ENCODE measurements at regions not wholly inside any gene's neighbourhood (a gene's known extent, or its start where the extent isn't known, plus 50 kb on each side); places are given as distances from the start of the nearest gene placed in this dataset.
"Not testable (repeated sequence)": the region's sequence is repeated elsewhere in the genome, so short reads cannot be mapped to it uniquely, and the experiment has no call there.

DNA sequence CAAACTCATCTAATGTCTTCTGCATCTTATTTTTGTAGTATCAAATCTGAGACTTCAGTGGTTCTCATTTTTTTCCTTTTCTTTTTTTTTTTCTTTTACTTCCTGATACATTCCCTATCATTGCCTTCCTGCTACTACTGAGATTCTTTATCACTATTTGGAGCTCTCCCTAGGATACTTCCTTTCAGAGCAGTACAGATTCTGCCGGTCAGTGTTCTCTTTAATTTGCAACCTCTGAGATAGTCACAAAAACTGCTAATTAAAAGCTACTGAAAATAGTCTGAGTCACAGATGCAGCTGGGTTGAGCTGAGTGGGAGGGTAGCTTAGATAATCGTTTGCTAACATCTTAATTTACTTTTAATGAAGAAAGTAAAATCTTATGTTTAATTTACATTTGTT, 1279.7 kb downstream of the ARAP2 start:
- no peak for DNase-seq
- H3K9me3 ChIP-seq = no peaks in the 10 kb centered on the region
- H3K27me3 ChIP-seq = no peaks in the 10 kb centered on the region
- no peaks in the 10 kb centered on the region for H3K36me3 ChIP-seq
- no peak overlapping the region for H3K4me3 ChIP-seq
- H3K4me1 ChIP-seq = no peaks in the 10 kb centered on the region
- TF ChIP-seq EP300 (IDR thresholded peaks at IDR 0.05) (no peak), POLR2AphosphoS5 (IDR thresholded peaks at IDR 0.05) (no peak), POLR2A (IDR thresholded peaks at IDR 0.05) (no peak), CTCF (IDR thresholded peaks at IDR 0.05) (no peak)
- no peak overlapping the region for H3K27ac ChIP-seq
- ATAC-seq (ENCODE audit: low FRiP score in 2 of 2) = no peak
- 38 to 52% methylated on average over 2 of the region's 2 CpGs for WGBS, 2 donors

DNA sequence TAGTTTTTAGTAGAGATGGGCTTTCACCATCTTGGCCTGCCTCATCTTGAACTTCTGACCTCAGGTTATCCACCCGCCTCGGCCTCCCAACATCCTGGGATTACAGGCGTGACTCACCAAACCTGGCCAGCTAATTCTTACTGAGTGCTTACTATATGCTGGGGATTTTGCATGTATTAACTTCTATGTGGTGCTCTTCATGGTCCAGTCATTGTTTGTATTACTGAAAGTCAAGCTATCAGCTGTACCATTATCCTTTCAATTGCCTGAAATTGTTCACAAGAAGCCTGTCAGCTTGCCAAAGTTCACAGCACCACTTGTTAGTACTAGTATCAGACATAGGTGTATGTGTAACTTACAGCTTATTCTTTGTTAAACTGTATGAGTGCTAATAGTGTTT, 1272.1 kb downstream of the ARAP2 start:
- ATAC-seq (ENCODE audit: low FRiP score in 2 of 2) = no peak
- H3K4me3 ChIP-seq = no peak overlapping the region
- H3K4me1 ChIP-seq = no peaks in the 10 kb centered on the region
- no peaks in the 10 kb centered on the region for H3K27me3 ChIP-seq
- H3K36me3 ChIP-seq = no peaks in the 10 kb centered on the region
- TF ChIP-seq EP300 (IDR thresholded peaks at IDR 0.05) = no peak
- no peak for TF ChIP-seq CTCF (IDR thresholded peaks at IDR 0.05)
- no peak for TF ChIP-seq POLR2A (IDR thresholded peaks at IDR 0.05)
- no peak for TF ChIP-seq POLR2AphosphoS5 (IDR thresholded peaks at IDR 0.05)
- DNase-seq = no peak
- H3K9me3 ChIP-seq = no peaks in the 10 kb centered on the region
- WGBS, 2 donors = 70 to 81% methylated on average over 3 of the region's 3 CpGs
- no peak overlapping the region for H3K27ac ChIP-seq

GRCh38 chr4:34973650-34974312, 1270.5 kb downstream of the ARAP2 start:
- H3K36me3 ChIP-seq = no peaks in the 10 kb centered on the region
- no peaks in the 10 kb centered on the region for H3K9me3 ChIP-seq
- no peaks in the 10 kb centered on the region for H3K27me3 ChIP-seq
- H3K27ac ChIP-seq = no peak overlapping the region
- 63 to 71% methylated on average over 3 of the region's 3 CpGs for WGBS, 2 donors
- ATAC-seq (ENCODE audit: low FRiP score in 2 of 2) (no peak), DNase-seq (no peak)
- no peak for TF ChIP-seq EP300 (IDR thresholded peaks at IDR 0.05)
- no peak overlapping the region for H3K4me3 ChIP-seq
- H3K4me1 ChIP-seq = no peaks in the 10 kb centered on the region

- no peak for DNase-seq
- no peaks in the 10 kb centered on the region for H3K4me1 ChIP-seq
- TF ChIP-seq EP300 (IDR thresholded peaks at IDR 0.05) = no peak
- TF ChIP-seq POLR2AphosphoS5 (IDR thresholded peaks at IDR 0.05) = no peak
- no peak for TF ChIP-seq CTCF (IDR thresholded peaks at IDR 0.05)
- no peak for TF ChIP-seq POLR2A (IDR thresholded peaks at IDR 0.05)
- no peaks in the 10 kb centered on the region for H3K36me3 ChIP-seq
- no peak for ATAC-seq (ENCODE audit: low FRiP score in 2 of 2)
- H3K27ac ChIP-seq = no peak overlapping the region
- no peaks in the 10 kb centered on the region for H3K27me3 ChIP-seq
- H3K9me3 ChIP-seq = no peaks in the 10 kb centered on the region
- no peak overlapping the region for H3K4me3 ChIP-seq
Measured at GRCh38 chr4:34974313-34974680, 1270.0 kb downstream of the ARAP2 start.

DNA sequence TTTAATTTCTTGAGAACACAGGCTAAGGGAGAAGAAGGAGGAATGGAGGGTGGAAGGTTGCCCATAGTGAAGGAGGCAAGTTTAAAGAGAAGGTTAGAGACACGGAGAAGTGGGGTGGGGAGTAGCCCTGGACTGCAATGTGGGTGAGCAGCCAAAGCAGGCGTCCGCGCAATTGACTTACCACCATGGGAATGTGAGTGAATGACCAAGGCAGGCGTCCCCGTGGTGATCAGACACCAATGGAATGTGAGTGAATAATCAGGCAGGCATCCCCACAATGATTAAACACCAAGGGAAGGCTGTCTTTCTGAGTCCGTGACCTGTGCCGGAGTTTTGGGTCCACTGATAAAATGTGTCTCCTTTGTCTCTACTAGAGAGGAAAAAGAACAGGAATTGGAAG, 1223.1 kb downstream of the ARAP2 start:
- DNase-seq; H3K27ac ChIP-seq; H3K4me1 ChIP-seq; H3K9me3 ChIP-seq; ATAC-seq (ENCODE audit: low FRiP score in 2 of 2); H3K27me3 ChIP-seq; H3K4me3 ChIP-seq; H3K36me3 ChIP-seq: not testable (repeated sequence)
- WGBS, 2 donors = 89 to 92% methylated on average over 8 of the region's 8 CpGs

- no peak for DNase-seq
- no peaks in the 10 kb centered on the region for H3K9me3 ChIP-seq
- WGBS, 2 donors = 67% methylated on average over 3 of the region's 3 CpGs
- no peak for ATAC-seq (ENCODE audit: low FRiP score in 2 of 2)
- TF ChIP-seq EP300 (IDR thresholded peaks at IDR 0.05) (no peak), POLR2AphosphoS5 (IDR thresholded peaks at IDR 0.05) (no peak), POLR2A (IDR thresholded peaks at IDR 0.05) (no peak), CTCF (IDR thresholded peaks at IDR 0.05) (no peak)
- no peak overlapping the region for H3K4me3 ChIP-seq
- H3K4me1 ChIP-seq = no peaks in the 10 kb centered on the region
- H3K27me3 ChIP-seq = no peaks in the 10 kb centered on the region
- H3K36me3 ChIP-seq = no peaks in the 10 kb centered on the region
- H3K27ac ChIP-seq = no peak overlapping the region
Measured at GRCh38 chr4:35025152-35025834, 1219.0 kb downstream of the ARAP2 start.
